Ishikawa (cell line): ENCODE measurements at regions not wholly inside any gene's neighbourhood (a gene's known extent, or its start where the extent isn't known, plus 50 kb on each side); places are given as distances from the start of the nearest gene placed in this dataset.

ENCODE experiments used
- CEBPB ChIP-seq: IDR thresholded peaks from 2 replicates; pipeline ENCODE4 v1.6.1; 2012
- EGR1 ChIP-seq: IDR thresholded peaks from 2 replicates; pipeline ENCODE4 v1.6.1; 2012
- RAD21 ChIP-seq: IDR thresholded peaks from 2 replicates; pipeline ENCODE4 v1.6.1; 2012; ENCODE audit warnings: low read depth
- TEAD4 ChIP-seq: IDR thresholded peaks from 2 replicates; pipeline ENCODE4 v1.6.1; 2012
- YY1 ChIP-seq: IDR thresholded peaks from 2 replicates; pipeline ENCODE4 v1.6.1; 2012; ENCODE audit warnings: low read depth
- TF ChIP-seq, protein P1 (sequence below): IDR thresholded peaks from 2 replicates; pipeline ENCODE4 v1.6.1; 2012

DNA sequence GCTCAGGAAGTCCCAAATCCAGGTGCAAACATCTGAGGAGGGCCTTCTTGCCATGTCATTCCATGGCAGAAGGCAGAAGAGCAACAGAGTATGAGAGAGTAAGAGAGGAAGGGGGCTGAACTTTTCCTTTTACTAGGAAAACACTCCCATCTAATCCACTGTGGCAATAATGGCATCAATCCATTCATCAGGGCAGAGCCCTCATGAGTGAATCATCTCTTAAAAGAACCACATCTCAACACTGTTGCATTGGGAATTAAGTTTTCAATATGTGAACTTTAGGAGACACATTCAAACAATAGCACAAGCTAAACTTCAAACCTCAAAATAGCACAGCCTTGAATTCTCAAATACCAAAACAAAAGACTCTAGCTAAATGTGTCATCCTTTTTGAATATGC lies 264.5 kb downstream of the KCTD12 start:
- TF ChIP-seq CEBPB: no peak
- TF ChIP-seq TEAD4: no peak
- TF ChIP-seq, protein P1, sequence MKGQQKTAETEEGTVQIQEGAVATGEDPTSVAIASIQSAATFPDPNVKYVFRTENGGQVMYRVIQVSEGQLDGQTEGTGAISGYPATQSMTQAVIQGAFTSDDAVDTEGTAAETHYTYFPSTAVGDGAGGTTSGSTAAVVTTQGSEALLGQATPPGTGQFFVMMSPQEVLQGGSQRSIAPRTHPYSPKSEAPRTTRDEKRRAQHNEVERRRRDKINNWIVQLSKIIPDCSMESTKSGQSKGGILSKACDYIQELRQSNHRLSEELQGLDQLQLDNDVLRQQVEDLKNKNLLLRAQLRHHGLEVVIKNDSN: no peak
- no peak for TF ChIP-seq RAD21
- TF ChIP-seq YY1: no peak
- TF ChIP-seq EGR1: no peak
